Calu3 (cell line): ENCODE measurements at regions not wholly inside any gene's neighbourhood (a gene's known extent, or its start where the extent isn't known, plus 50 kb on each side); places are given as distances from the start of the nearest gene placed in this dataset.

Experiments
- BruUV-seq: library from RNA; stranded (reverse); fragments of 400-500 nt; replicated peaks from 2 replicates; lab custom pipeline; 2021; lab: Mats Ljungman, UMichigan
- CTCF ChIA-PET: fragments of 300-600 bp; sonication (Branson Sonifier 250); formaldehyde crosslinking; loops from one replicate; lab custom pipeline; 2022; ENCODE audit warnings: antibody characterized with exemption; lab: Charles Lee
- DNase-seq: peaks from one replicate; pipeline ENCODE4 v3.0.0; 2022
- H3K27ac Mint-ChIP-seq: one replicate; pipeline ENCODE4 v1.8.0; 2022; ENCODE audit warnings: mixed read lengths; ENCODE audit not compliant: unreplicated experiment
- H3K27me3 Mint-ChIP-seq: one replicate; pipeline ENCODE4 v1.8.0; 2022; ENCODE audit warnings: mixed read lengths; ENCODE audit not compliant: unreplicated experiment
- H3K36me3 Mint-ChIP-seq: one replicate; pipeline ENCODE4 v1.8.0; 2022; ENCODE audit warnings: mild to moderate bottlenecking, moderate library complexity, mixed read lengths; ENCODE audit not compliant: insufficient read depth, unreplicated experiment
- H3K4me1 Mint-ChIP-seq: one replicate; pipeline ENCODE4 v1.8.0; 2022; ENCODE audit warnings: mild to moderate bottlenecking, low read depth, mixed read lengths; ENCODE audit not compliant: unreplicated experiment
- H3K4me3 Mint-ChIP-seq: one replicate; pipeline ENCODE4 v1.8.0; 2022; ENCODE audit warnings: mild to moderate bottlenecking, low read depth, moderate library complexity, mixed read lengths; ENCODE audit not compliant: unreplicated experiment
- H3K9me3 Mint-ChIP-seq: one replicate; pipeline ENCODE4 v1.8.0; 2022; ENCODE audit warnings: low read depth, mixed read lengths; ENCODE audit not compliant: unreplicated experiment
- intact Hi-C: fragments of 100-400 bp; cut with micrococcal nuclease; formaldehyde crosslinking; loops from one replicate; pipeline ENCODE4 v1.10.0; 2022; ENCODE audit not compliant: unreplicated experiment
- TF ChIP-seq, protein P1 (sequence below): fragments of 200-600 bp; IDR thresholded peaks from one replicate; pipeline ENCODE4 v1.8.0; 2022; ENCODE audit warnings: antibody characterized with exemption; ENCODE audit not compliant: unreplicated experiment

DNA sequence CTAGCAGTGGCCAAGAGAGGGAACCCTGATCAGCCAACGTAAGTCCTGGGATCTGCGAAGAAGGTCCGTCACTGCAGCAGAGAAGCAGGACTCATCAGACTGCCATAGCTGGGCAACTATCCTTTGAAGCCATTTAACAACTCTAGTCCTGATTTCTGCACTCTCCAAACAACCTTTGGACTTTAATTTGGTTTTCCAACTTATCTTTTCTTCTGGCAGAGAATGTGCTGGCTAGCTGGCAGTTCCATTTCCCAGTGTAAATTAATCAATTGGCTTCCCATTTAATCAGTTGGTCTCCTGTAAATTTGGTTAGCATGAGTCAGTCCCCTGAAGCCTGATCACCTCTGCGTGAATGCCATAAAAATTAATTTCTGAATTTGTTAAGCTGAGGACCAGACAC, 153.7 kb upstream of the GPR101 start:
- no peak for DNase-seq
- H3K4me1 Mint-ChIP-seq, result no peaks in the 10 kb centered on the region
- H3K27ac Mint-ChIP-seq, result no peak overlapping the region
- no peaks in the 10 kb centered on the region for H3K27me3 Mint-ChIP-seq
- CTCF ChIA-PET, result no interaction called here
- no peak overlapping the region for H3K4me3 Mint-ChIP-seq
- no peaks in the 10 kb centered on the region for H3K36me3 Mint-ChIP-seq
- peaks cover 3% of the 10 kb centered on the region for H3K9me3 Mint-ChIP-seq
- TF ChIP-seq, protein P1, sequence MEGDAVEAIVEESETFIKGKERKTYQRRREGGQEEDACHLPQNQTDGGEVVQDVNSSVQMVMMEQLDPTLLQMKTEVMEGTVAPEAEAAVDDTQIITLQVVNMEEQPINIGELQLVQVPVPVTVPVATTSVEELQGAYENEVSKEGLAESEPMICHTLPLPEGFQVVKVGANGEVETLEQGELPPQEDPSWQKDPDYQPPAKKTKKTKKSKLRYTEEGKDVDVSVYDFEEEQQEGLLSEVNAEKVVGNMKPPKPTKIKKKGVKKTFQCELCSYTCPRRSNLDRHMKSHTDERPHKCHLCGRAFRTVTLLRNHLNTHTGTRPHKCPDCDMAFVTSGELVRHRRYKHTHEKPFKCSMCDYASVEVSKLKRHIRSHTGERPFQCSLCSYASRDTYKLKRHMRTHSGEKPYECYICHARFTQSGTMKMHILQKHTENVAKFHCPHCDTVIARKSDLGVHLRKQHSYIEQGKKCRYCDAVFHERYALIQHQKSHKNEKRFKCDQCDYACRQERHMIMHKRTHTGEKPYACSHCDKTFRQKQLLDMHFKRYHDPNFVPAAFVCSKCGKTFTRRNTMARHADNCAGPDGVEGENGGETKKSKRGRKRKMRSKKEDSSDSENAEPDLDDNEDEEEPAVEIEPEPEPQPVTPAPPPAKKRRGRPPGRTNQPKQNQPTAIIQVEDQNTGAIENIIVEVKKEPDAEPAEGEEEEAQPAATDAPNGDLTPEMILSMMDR, result no peak
- BruUV-seq, result no TSS peak
- intact Hi-C loops, result no loop called here

DNA sequence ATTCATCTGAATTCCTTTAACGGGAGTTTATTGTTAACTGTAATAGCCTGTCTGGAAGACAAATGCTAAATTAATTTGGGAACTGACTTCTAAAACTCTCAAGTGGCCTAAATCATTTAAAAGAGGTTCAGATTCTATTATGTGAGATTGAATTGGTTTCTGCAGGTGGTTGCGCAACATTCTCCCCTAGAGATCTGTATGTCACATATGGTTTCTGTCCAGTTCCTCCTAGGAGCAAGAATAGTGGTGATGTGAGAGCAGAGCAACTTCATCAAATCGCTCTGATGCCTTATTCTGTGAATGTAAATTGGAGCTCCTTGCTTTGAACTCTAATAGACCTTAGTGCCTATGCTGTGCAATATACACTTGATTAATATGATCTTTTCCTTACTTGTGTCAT, 144.6 kb upstream of the GPR101 start:
- Mint-ChIP-seq H3K4me3 (no peak overlapping the region), H3K4me1 (no peaks in the 10 kb centered on the region), H3K27me3 (no peaks in the 10 kb centered on the region), H3K27ac (no peak overlapping the region), H3K9me3 (peaks cover 14% of the 10 kb centered on the region), H3K36me3 (no peaks in the 10 kb centered on the region)
- TF ChIP-seq, protein P1, result no peak
- CTCF ChIA-PET, result no interaction called here
- intact Hi-C loops, result no loop called here
- DNase-seq, result no peak
- no TSS peak for BruUV-seq

- TF ChIP-seq, protein P1, result no peak
- Mint-ChIP-seq H3K36me3 (no peaks in the 10 kb centered on the region), H3K4me1 (no peaks in the 10 kb centered on the region), H3K9me3 (peaks cover 7% of the 10 kb centered on the region), H3K4me3 (no peak overlapping the region), H3K27ac (no peak overlapping the region), H3K27me3 (no peaks in the 10 kb centered on the region)
- no peak for DNase-seq
- CTCF ChIA-PET, result no interaction called here
- intact Hi-C loops, result no loop called here
- BruUV-seq, result no TSS peak
These were observed 138.6 kb upstream of the GPR101 start for GRCh38 chrX:137172317-137172948.

- H3K36me3 Mint-ChIP-seq, result no peaks in the 10 kb centered on the region
- TF ChIP-seq, protein P1, result no peak
- no peak overlapping the region for H3K4me3 Mint-ChIP-seq
- CTCF ChIA-PET, result no interaction called here
- no peaks in the 10 kb centered on the region for H3K4me1 Mint-ChIP-seq
- H3K27ac Mint-ChIP-seq, result no peak overlapping the region
- intact Hi-C loops, result no loop called here
- no peaks in the 10 kb centered on the region for H3K27me3 Mint-ChIP-seq
- H3K9me3 Mint-ChIP-seq, result peaks cover 6% of the 10 kb centered on the region
- BruUV-seq, result no TSS peak
- DNase-seq, result no peak
These were observed 137.8 kb upstream of the GPR101 start for GRCh38 chrX:137171626-137172025.
